B cell (primary cell): ENCODE measurements at regions not wholly inside any gene's neighbourhood (a gene's known extent, or its start where the extent isn't known, plus 50 kb on each side); places are given as distances from the start of the nearest gene placed in this dataset.

ENCODE experiments used
- ATAC-seq: fragments of 200-7000 bp; cut with Tn5 transposase; one replicate; pipeline ENCODE4 v1.10.0; 2021; ENCODE audit warnings: low read depth, mild to moderate bottlenecking, moderate number of reproducible peaks, moderate library complexity
- CTCF ChIA-PET: fragments of 350-600 bp; sonication (Branson Sonifier 250); formaldehyde crosslinking; loops from one replicate; lab custom pipeline; 2021; ENCODE audit warnings: antibody characterized with exemption, inconsistent platforms; lab: Charles Lee
- POLR2A ChIA-PET: fragments of 350-600 bp; sonication (Branson Sonifier 250); formaldehyde crosslinking; loops from one replicate; lab custom pipeline; 2021; ENCODE audit warnings: antibody characterized with exemption; lab: Charles Lee
- DNase-seq: peaks from one replicate; pipeline ENCODE4 v3.0.0; 2013
- H2AFZ ChIP-seq: 2 replicates; pipeline ENCODE4 v1.6.1; 2012; ENCODE audit warnings: mild to moderate bottlenecking, low read depth, low read length; ENCODE audit not compliant: insufficient read depth, poor library complexity, severe bottlenecking
- H3K27ac ChIP-seq, 2 donors: 1 replicate in 1 of 2; 2 replicates in 1 of 2; pipeline ENCODE4 v1.5.1; 2012 to 2013; ENCODE audit warnings: low read length in 2 of 2, mild to moderate bottlenecking in 2 of 2, moderate library complexity in 1 of 2
- H3K27me3 ChIP-seq, 4 experiments: fragments of 200-600 bp in 1 of 4; sonication (generic) in 1 of 4; replicated peaks in 1 of 4; 1 replicate in 2 of 4; 2 replicates in 2 of 4; pipeline versions ENCODE4 v1.6.1 to v1.7.0; 2013 to 2016; ENCODE audit warnings: low read length in 3 of 4, mild to moderate bottlenecking in 2 of 4, mixed read lengths in 1 of 4, moderate library complexity in 1 of 4; ENCODE audit not compliant: insufficient read depth in 4 of 4, control insufficient read depth in 3 of 4; ENCODE audit errors: control extremely low read depth in 1 of 4
- H3K36me3 ChIP-seq, 2 experiments: replicated peaks in 1 of 2; 1 replicate in 1 of 2; 2 replicates in 1 of 2; pipeline versions ENCODE4 v1.6.1 to v1.7.1; 2013; ENCODE audit warnings: low read length in 1 of 2; ENCODE audit not compliant: insufficient read depth in 2 of 2, control insufficient read depth in 1 of 2; ENCODE audit errors: control extremely low read depth in 1 of 2, extremely low read depth in 1 of 2
- H3K4me1 ChIP-seq, 2 donors: fragments of 200-600 bp in 1 of 2; sonication (generic) in 1 of 2; 1 replicate in 1 of 2; 2 replicates in 1 of 2; pipeline versions ENCODE4 v1.5.1 to v1.6.1; 2013 to 2017; ENCODE audit warnings: low read length in 2 of 2; ENCODE audit not compliant: control insufficient read depth in 2 of 2, insufficient read depth in 2 of 2
- H3K4me2 ChIP-seq: replicated peaks from 2 replicates; pipeline ENCODE3; 2012; ENCODE audit warnings: mild to moderate bottlenecking, low read depth, low read length; ENCODE audit not compliant: poor library complexity, severe bottlenecking
- H3K4me3 ChIP-seq, 5 experiments: fragments of 200-600 bp in 1 of 5; sonication (generic) in 1 of 5; 1 replicate in 3 of 5; 2 replicates in 2 of 5; pipeline versions ENCODE4 v1.5.1 to v1.7.0; 2011 to 2016; ENCODE audit warnings: low read length in 4 of 5, mild to moderate bottlenecking in 4 of 5, low read depth in 2 of 5, control low read depth in 1 of 5, moderate library complexity in 1 of 5; ENCODE audit not compliant: insufficient read depth in 1 of 5; ENCODE audit errors: control extremely low read depth in 1 of 5, extremely low read depth in 1 of 5
- H3K79me2 ChIP-seq: fragments of 200-600 bp; sonication (generic); one replicate; pipeline ENCODE4 v1.6.0; 2016; ENCODE audit warnings: low read length; ENCODE audit not compliant: control insufficient read depth, insufficient read depth
- H3K9ac ChIP-seq: fragments of 200-600 bp; sonication (generic); 2 replicates; pipeline ENCODE4 v1.6.1; 2017; ENCODE audit warnings: mild to moderate bottlenecking, low read length, moderate library complexity
- H3K9me3 ChIP-seq, 3 donors: one replicate each; pipeline versions ENCODE4 v1.6.1 to v1.7.1; 2013; ENCODE audit warnings: low read length in 2 of 3; ENCODE audit not compliant: control insufficient read depth in 2 of 3, insufficient read depth in 1 of 3; ENCODE audit errors: control extremely low read depth in 1 of 3
- H4K20me1 ChIP-seq: 2 replicates; pipeline ENCODE4 v1.6.0; 2012; ENCODE audit warnings: mild to moderate bottlenecking, low read length; ENCODE audit not compliant: insufficient read depth, control insufficient read depth, poor library complexity, severe bottlenecking
- H3K27ac Mint-ChIP-seq: one replicate; pipeline ENCODE4 v1.8.0; 2021; ENCODE audit warnings: mixed read lengths
- H3K27me3 Mint-ChIP-seq: one replicate; pipeline ENCODE4 v1.8.0; 2021; ENCODE audit warnings: mixed read lengths
- H3K4me1 Mint-ChIP-seq: one replicate; pipeline ENCODE4 v1.8.0; 2021; ENCODE audit warnings: mixed read lengths
- H3K4me3 Mint-ChIP-seq: one replicate; pipeline ENCODE4 v1.8.0; 2021; ENCODE audit warnings: mixed read lengths
- H3K9me3 Mint-ChIP-seq: one replicate; pipeline ENCODE4 v1.8.0; 2022; ENCODE audit warnings: mixed read lengths; ENCODE audit not compliant: insufficient read depth
- CTCF ChIP-seq: fragments of 200-600 bp; IDR thresholded peaks from one replicate; pipeline ENCODE4 v1.8.0; 2022; ENCODE audit warnings: antibody characterized with exemption, mild to moderate bottlenecking
- EZH2 ChIP-seq: IDR thresholded peaks from 2 replicates; pipeline ENCODE4 v1.6.1; 2012; ENCODE audit warnings: borderline replicate concordance, low read depth, mild to moderate bottlenecking, moderate library complexity, low read length; ENCODE audit not compliant: insufficient read depth, poor library complexity, severe bottlenecking
- WGBS: methylation state at CpG from one replicate; pipeline ENCODE4 v1.1.5; 2013; ENCODE audit warnings: missing lambda C conversion rate; ENCODE audit not compliant: insufficient coverage; 5-methylcytosine and 5-hydroxymethylcytosine counted together
- intact Hi-C: fragments of 100-400 bp; cut with micrococcal nuclease; formaldehyde crosslinking; loops from one replicate; pipeline ENCODE4 v1.10.0; 2022

- intact Hi-C loops = no loop called here
- Mint-ChIP-seq H3K9me3 (no peaks in the 10 kb centered on the region), H3K4me3 (no peak overlapping the region), H3K4me1 (no peaks in the 10 kb centered on the region), H3K27me3 (no peaks in the 10 kb centered on the region), H3K27ac (no peak overlapping the region)
- Histone ChIP-seq H3K4me3 (no peak overlapping the region), H4K20me1 (no peaks in the 10 kb centered on the region), H2AFZ (no peak overlapping the region), H3K27ac (no peak overlapping the region), H3K9ac (no peak overlapping the region), H3K79me2 (no peaks in the 10 kb centered on the region), H3K36me3 (no peaks in the 10 kb centered on the region), H3K27me3 (no peaks in the 10 kb centered on the region), H3K4me2 (no peak overlapping the region), H3K4me1 (no peaks in the 10 kb centered on the region), H3K9me3 (no peaks in the 10 kb centered on the region)
- ChIA-PET CTCF (no interaction called here), POLR2A (no interaction called here)
- TF ChIP-seq CTCF (no peak), EZH2 (no peak)
- ATAC-seq (no peak), DNase-seq (no peak)
- no CpG with 5 or more reads among the region's 1 CpG for WGBS
These were observed 204.2 kb downstream of the CBLN2 start for GRCh38 chr18:72339976-72340375.

- Histone ChIP-seq H2AFZ (no peak overlapping the region), H3K27ac (no peak overlapping the region), H3K4me3 (no peak overlapping the region), H3K36me3 (no peaks in the 10 kb centered on the region), H3K79me2 (no peaks in the 10 kb centered on the region), H3K9ac (no peak overlapping the region), H3K4me1 (no peaks in the 10 kb centered on the region), H3K4me2 (no peak overlapping the region), H3K27me3 (no peaks in the 10 kb centered on the region), H4K20me1 (no peaks in the 10 kb centered on the region), H3K9me3 (no peaks in the 10 kb centered on the region)
- ATAC-seq (no peak), DNase-seq (no peak)
- ChIA-PET POLR2A (no interaction called here), CTCF (no interaction called here)
- Mint-ChIP-seq H3K27me3 (no peaks in the 10 kb centered on the region), H3K27ac (no peak overlapping the region), H3K9me3 (no peaks in the 10 kb centered on the region), H3K4me1 (no peaks in the 10 kb centered on the region), H3K4me3 (no peak overlapping the region)
- intact Hi-C loops = no loop called here
- TF ChIP-seq CTCF = no peak
- no peak for TF ChIP-seq EZH2
These were observed 207.4 kb downstream of the CBLN2 start for GRCh38 chr18:72336786-72337185.
